Duodenal mucosa (tissue), 2 donors: ENCODE measurements at regions not wholly inside any gene's neighbourhood (a gene's known extent, or its start where the extent isn't known, plus 50 kb on each side); places are given as distances from the start of the nearest gene placed in this dataset.

Experiments
- H3K27ac ChIP-seq: one replicate; pipeline ENCODE4 v1.7.0; 2013; ENCODE audit warnings: low read depth, low read length
- H3K27me3 ChIP-seq, 2 donors: one replicate each; pipeline ENCODE4 v1.7.0; 2013; ENCODE audit warnings: low read length in 2 of 2, control low read depth in 1 of 2; ENCODE audit not compliant: insufficient read depth in 2 of 2, control insufficient read depth in 1 of 2
- H3K36me3 ChIP-seq, 2 donors: one replicate each; pipeline ENCODE4 v1.7.0; 2013; ENCODE audit warnings: low read length in 2 of 2, control low read depth in 1 of 2; ENCODE audit not compliant: insufficient read depth in 2 of 2, control insufficient read depth in 1 of 2
- H3K4me1 ChIP-seq, 2 donors: one replicate each; pipeline ENCODE4 v1.7.0; 2013; ENCODE audit warnings: low read length in 2 of 2, control low read depth in 1 of 2; ENCODE audit not compliant: insufficient read depth in 2 of 2, control insufficient read depth in 1 of 2
- H3K4me3 ChIP-seq, 2 donors: one replicate each; pipeline ENCODE4 v1.7.0; 2013; ENCODE audit warnings: low read length in 2 of 2, low read depth in 1 of 2
- H3K9ac ChIP-seq, 2 donors: one replicate each; pipeline ENCODE4 v1.7.0; 2013; ENCODE audit warnings: low read length in 2 of 2, low read depth in 1 of 2
- H3K9me3 ChIP-seq, 2 donors: one replicate each; pipeline ENCODE4 v1.7.0; 2013; ENCODE audit warnings: low read length in 2 of 2, control low read depth in 1 of 2; ENCODE audit not compliant: control insufficient read depth in 1 of 2

DNA sequence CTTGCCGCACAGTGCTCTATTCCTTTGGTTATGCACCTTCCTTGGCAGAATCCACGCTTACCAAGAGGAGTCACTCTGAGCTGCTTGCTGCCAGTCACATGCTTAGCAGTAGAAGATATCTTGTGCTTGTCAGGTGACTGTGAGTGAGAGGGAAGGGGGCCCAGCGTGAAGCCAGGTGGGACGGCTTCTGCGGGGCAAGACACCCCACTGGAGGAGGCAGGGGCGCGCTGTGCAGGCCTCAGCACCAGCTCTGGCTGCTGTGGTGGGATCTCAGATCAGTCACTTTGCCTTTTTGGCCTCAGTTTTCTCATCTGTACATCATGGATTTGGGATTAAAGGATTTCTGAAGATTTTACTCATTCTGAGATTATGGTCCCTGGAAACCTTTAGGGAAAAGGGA is 63.9 kb upstream of the B3GAT1 start:
- no peaks in the 10 kb centered on the region for H3K27me3 ChIP-seq
- no peak overlapping the region for H3K9ac ChIP-seq
- no peak overlapping the region for H3K4me3 ChIP-seq
- no peaks in the 10 kb centered on the region for H3K4me1 ChIP-seq
- no peaks in the 10 kb centered on the region for H3K36me3 ChIP-seq
- H3K9me3 ChIP-seq, result no peaks in the 10 kb centered on the region
- no peak overlapping the region for H3K27ac ChIP-seq

- Histone ChIP-seq H3K4me3 (no peak overlapping the region), H3K9ac (no peak overlapping the region), H3K27me3 (no peaks in the 10 kb centered on the region), H3K9me3 (no peaks in the 10 kb centered on the region), H3K4me1 (no peaks in the 10 kb centered on the region), H3K36me3 (peaks cover 0 to 3% of the 10 kb centered on the region in 2 donors), H3K27ac (no peak overlapping the region)
Measured at GRCh38 chr11:134474942-134475341, 62.9 kb upstream of the B3GAT1 start.

DNA sequence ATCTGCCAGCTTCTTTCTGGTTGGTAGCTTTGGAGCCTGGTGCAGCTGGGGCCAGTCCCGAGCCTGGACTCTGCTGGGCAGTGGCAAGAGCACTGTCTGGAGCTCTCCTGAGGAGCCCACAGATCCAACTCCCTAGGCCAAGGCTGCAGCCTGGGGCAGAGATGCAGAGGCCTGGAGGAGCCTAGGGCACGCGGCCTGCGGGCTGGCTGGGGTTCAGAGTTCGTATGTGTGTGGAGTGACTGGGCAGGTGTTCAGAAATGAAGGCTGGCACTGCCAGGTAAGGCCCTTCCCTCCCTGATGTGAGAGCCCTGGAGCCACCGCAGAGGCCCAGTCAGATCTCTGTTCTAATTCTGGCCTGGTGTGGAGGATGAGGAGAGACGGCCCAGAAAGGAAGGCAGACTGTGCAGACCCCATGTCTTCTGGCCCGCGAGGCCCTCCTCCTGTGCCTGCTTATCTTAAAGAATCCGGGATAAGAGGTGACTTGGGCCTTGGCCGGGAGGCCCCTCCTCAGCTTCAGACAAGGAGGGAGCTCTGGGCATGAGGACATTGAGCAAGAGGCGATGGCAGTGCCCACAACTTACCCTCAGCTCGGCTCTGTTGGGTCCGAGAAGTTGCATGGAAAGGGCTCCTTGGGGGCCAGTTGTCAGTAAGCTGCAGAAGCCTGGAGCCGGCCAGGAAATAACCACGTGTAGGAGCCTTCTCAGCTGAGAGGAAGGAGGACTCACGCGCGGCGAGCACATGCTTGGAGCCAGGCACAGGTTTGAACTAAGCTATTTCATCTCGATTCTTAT is 62.2 kb upstream of the B3GAT1 start:
- H3K4me1 ChIP-seq, result no peaks in the 10 kb centered on the region
- no peak overlapping the region for H3K9ac ChIP-seq
- no peak overlapping the region for H3K27ac ChIP-seq
- H3K36me3 ChIP-seq, result peaks cover 0 to 7% of the 10 kb centered on the region in 2 donors
- no peaks in the 10 kb centered on the region for H3K27me3 ChIP-seq
- H3K9me3 ChIP-seq, result no peaks in the 10 kb centered on the region
- no peak overlapping the region for H3K4me3 ChIP-seq

GRCh38 chr11:134471716-134472455 is 59.8 kb upstream of the B3GAT1 start:
- Histone ChIP-seq H3K9ac (no peak overlapping the region), H3K27ac (no peak overlapping the region), H3K4me3 (no peak overlapping the region), H3K9me3 (no peaks in the 10 kb centered on the region), H3K4me1 (peaks cover 0 to 6% of the 10 kb centered on the region in 2 donors), H3K36me3 (peaks cover 0 to 7% of the 10 kb centered on the region in 2 donors), H3K27me3 (no peaks in the 10 kb centered on the region)

DNA sequence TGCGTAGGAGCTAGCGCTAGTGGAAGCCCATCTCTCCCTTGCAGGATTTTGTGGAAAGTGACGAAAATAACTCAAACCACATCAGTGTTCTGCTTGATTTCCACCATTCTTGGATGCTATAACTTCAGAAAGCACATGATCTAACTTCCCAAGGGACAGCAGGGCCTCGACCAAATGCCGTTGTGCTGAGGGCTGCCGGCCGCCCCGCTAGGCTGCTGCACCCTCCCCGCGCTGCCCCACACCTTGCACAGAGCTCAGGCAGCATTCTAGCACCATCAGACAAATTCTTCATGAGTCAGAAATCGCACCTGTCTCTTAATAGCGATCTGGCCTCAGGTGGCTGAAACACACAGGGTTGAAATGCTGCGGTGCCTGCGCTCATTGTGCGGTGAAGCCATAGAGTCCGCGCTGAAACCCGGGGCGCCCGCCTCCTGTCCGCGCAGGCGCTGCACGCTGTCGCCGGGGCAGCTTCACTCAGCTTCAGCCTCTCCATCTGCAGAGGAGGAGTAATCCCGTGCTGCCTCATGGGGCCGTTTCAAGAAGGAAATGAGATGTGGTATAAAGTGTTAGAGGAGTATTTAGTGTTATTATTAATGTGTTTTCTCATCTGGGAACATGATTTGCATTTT is 59.2 kb upstream of the B3GAT1 start:
- no peak overlapping the region for H3K9ac ChIP-seq
- H3K4me3 ChIP-seq, result no peak overlapping the region
- no peak overlapping the region for H3K27ac ChIP-seq

GRCh38 chr11:134470238-134470637 is 58.2 kb upstream of the B3GAT1 start:
- Histone ChIP-seq H3K9me3 (no peaks in the 10 kb centered on the region), H3K36me3 (peaks cover 0 to 7% of the 10 kb centered on the region in 2 donors), H3K4me1 (peaks cover 4 to 12% of the 10 kb centered on the region in 2 donors), H3K4me3 (no peak overlapping the region), H3K27ac (no peak overlapping the region), H3K9ac (no peak overlapping the region), H3K27me3 (no peaks in the 10 kb centered on the region)

More for the DNA sequence above, 59.2 kb upstream of the B3GAT1 start:
- Histone ChIP-seq H3K36me3 (peaks cover 0 to 7% of the 10 kb centered on the region in 2 donors), H3K27me3 (no peaks in the 10 kb centered on the region), H3K4me1 (peaks cover under 1 to 10% of the 10 kb centered on the region in 2 donors), H3K9me3 (no peaks in the 10 kb centered on the region)

GRCh38 chr11:134469627-134470026 is 57.6 kb upstream of the B3GAT1 start:
- no peaks in the 10 kb centered on the region for H3K27me3 ChIP-seq
- no peak overlapping the region for H3K27ac ChIP-seq
- H3K9ac ChIP-seq, result no peak overlapping the region
- no peaks in the 10 kb centered on the region for H3K9me3 ChIP-seq
- H3K4me1 ChIP-seq, result peaks cover 4 to 12% of the 10 kb centered on the region in 2 donors
- H3K36me3 ChIP-seq, result peaks cover 0 to 7% of the 10 kb centered on the region in 2 donors
- H3K4me3 ChIP-seq, result no peak overlapping the region

- Histone ChIP-seq H3K27ac (no peak overlapping the region), H3K4me3 (peak overlapping the region; percentile 51 to 53), H3K4me1 (peaks cover 4 to 12% of the 10 kb centered on the region in 2 donors), H3K36me3 (peaks cover 0 to 7% of the 10 kb centered on the region in 2 donors), H3K27me3 (no peaks in the 10 kb centered on the region), H3K9ac (peak overlapping the region in 1 of 2 donors; percentile 60), H3K9me3 (no peaks in the 10 kb centered on the region)
Measured at GRCh38 chr11:134468796-134469195, 56.8 kb upstream of the B3GAT1 start.

- Histone ChIP-seq H3K27ac (no peak overlapping the region), H3K9ac (peak overlapping the region in 1 of 2 donors; percentile 60), H3K27me3 (no peaks in the 10 kb centered on the region), H3K9me3 (no peaks in the 10 kb centered on the region), H3K4me3 (peak overlapping the region; percentile 51 to 53), H3K36me3 (peaks cover 0 to 7% of the 10 kb centered on the region in 2 donors), H3K4me1 (peaks cover 4 to 12% of the 10 kb centered on the region in 2 donors)
Measured at GRCh38 chr11:134468081-134468668, 56.1 kb upstream of the B3GAT1 start.
